ENCODE measurements at regions not wholly inside any gene's neighbourhood (a gene's known extent, or its start where the extent isn't known, plus 50 kb on each side); places are given as distances from the start of the nearest gene placed in this dataset.

DNA sequence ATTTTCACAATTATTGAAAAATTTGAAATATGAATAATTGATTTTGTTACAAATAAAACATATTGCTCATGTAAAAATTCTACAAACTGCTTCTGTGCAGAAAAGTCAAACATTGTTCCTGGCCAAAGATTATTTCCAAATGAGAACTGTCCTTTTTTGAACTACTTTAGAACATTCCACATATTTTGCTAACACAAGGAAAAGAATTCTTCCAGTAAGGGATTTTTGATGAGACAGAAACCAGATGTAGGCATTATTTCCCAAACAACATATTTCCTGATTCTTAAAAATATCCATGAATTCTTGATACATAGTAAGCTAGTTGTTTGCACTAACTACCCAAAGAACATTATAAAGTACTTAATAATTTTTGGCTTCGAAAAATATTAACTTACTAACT, 715.2 kb downstream of the CCDC85A start (continued):
- TF ChIP-seq PAF1 (CRISPR knock-in tag; IDR thresholded peaks at IDR 0.05): no peak
- TF ChIP-seq ZNF562 (CRISPR knock-in tag; IDR thresholded peaks at IDR 0.05; ENCODE audit: borderline replicate concordance): no peak
- TF ChIP-seq ZSCAN30 (CRISPR knock-in tag; IDR thresholded peaks at IDR 0.05): no peak
- no peak for TF ChIP-seq JUNB (CRISPR knock-in tag; IDR thresholded peaks at IDR 0.05; ENCODE audit: borderline replicate concordance)
- no peak for TF ChIP-seq TCF7L2 (IDR thresholded peaks at IDR 0.05; ENCODE audit: low read depth, low read length)
- TF ChIP-seq, protein P1, sequence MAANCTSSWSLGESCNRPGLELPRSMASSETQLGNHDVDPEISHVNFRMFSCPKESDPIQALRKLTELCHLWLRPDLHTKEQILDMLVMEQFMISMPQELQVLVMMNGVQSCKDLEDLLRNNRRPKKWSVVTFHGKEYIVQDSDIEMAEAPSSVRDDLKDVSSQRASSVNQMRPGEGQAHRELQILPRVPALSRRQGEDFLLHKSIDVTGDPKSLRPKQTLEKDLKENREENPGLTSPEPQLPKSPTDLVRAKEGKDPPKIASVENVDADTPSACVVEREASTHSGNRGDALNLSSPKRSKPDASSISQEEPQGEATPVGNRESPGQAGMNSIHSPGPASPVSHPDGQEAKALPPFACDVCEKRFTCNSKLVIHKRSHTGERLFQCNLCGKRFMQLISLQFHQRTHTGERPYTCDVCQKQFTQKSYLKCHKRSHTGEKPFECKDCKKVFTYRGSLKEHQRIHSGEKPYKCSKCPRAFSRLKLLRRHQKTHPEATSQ (CRISPR knock-in tag; IDR thresholded peaks at IDR 0.05; ENCODE audit: borderline replicate concordance): no peak
- no peak for TF ChIP-seq ZNF451 (CRISPR knock-in tag; IDR thresholded peaks at IDR 0.05)

GRCh38 chr2:56912490-56912889, 728.7 kb downstream of the CCDC85A start:
- H3K4me2 ChIP-seq (ENCODE audit: low read depth, low read length): no peak overlapping the region
- intact Hi-C loops (cut with micrococcal nuclease; ENCODE audit: unreplicated experiment): no loop called here
- no peak overlapping the region for H3K27ac ChIP-seq (ENCODE audit: extremely low read length, insufficient read depth, low read length)
- no peak for DNase-seq (ENCODE audit: low spot score)
- no peak overlapping the region for H3K4me3 ChIP-seq (replicated peaks in 1 of 3; ENCODE audit: insufficient read depth in 1 of 3, low read depth in 2 of 3, low read length in 3 of 3)
- no peak for ATAC-seq
- in situ Hi-C loops (cut with HindIII; ENCODE audit: extremely low pct_ligation_motif_present, low pct_unique_long_range_greater_than_20kb): no loop called here
- H3K79me2 ChIP-seq (ENCODE audit: insufficient read depth, low read length): no peaks in the 10 kb centered on the region
- no peak for FAIRE-seq
- no peak overlapping the region for H2AFZ ChIP-seq (ENCODE audit: low read length)
- no peak for TF ChIP-seq ZNF607 (CRISPR knock-in tag; IDR thresholded peaks at IDR 0.05; ENCODE audit: borderline replicate concordance)
- no peaks in the 10 kb centered on the region for H4K20me1 ChIP-seq (ENCODE audit: insufficient read depth, low read length)
- no peaks in the 10 kb centered on the region for H3K36me3 ChIP-seq (replicated peaks in 1 of 2; ENCODE audit: control insufficient read depth in 1 of 2, insufficient read depth in 2 of 2, low read length in 2 of 2)
- peaks cover 76% of the 10 kb centered on the region for H3K9me3 ChIP-seq (ENCODE audit: low read length)
- H3K9ac ChIP-seq (ENCODE audit: insufficient read depth, low read depth, low read length): no peak overlapping the region
- BruUV-seq (replicated peaks): no TSS peak
- CTCF ChIA-PET (ENCODE audit: low intra/inter-chr PET ratio, low total read pairs): no interaction called here
- H3K4me1 ChIP-seq (ENCODE audit: insufficient read depth, low read length): no peaks in the 10 kb centered on the region
- POLR2A ChIA-PET: no interaction called here
- H3K27me3 ChIP-seq (ENCODE audit: control insufficient read depth in 1 of 2, insufficient read depth in 2 of 2, low read length in 2 of 2): no peaks in the 10 kb centered on the region
- WGBS (ENCODE audit: low lambda C conversion rate): 6% methylated on average over 4 of the region's 4 CpGs
